ENCODE measurements at regions not wholly inside any gene's neighbourhood (a gene's known extent, or its start where the extent isn't known, plus 50 kb on each side); places are given as distances from the start of the nearest gene placed in this dataset.

GRCh38 chr2:147165697-147166382, 679.0 kb upstream of the ACVR2A start:
- no TSS peak for BruUV-seq (replicated peaks)
- ATAC-seq (no peak), DNase-seq (ENCODE audit: low read depth, low spot score) (no peak)
- ChIA-PET POLR2A (no interaction called here), CTCF (no interaction called here)
- Histone ChIP-seq H3K36me3 (ENCODE audit: control insufficient read depth, insufficient read depth, low read length) (no peaks in the 10 kb centered on the region), H3K9me3 (ENCODE audit: control insufficient read depth, insufficient read depth, low read depth, low read length) (no peaks in the 10 kb centered on the region), H3K27ac (ENCODE audit: low read length) (no peak overlapping the region), H3K27me3 (ENCODE audit: control insufficient read depth, insufficient read depth, low read length) (no peaks in the 10 kb centered on the region), H3K4me3 (ENCODE audit: low read depth in 2 of 2, low read length in 2 of 2) (no peak overlapping the region), H3K4me1 (ENCODE audit: control insufficient read depth, insufficient read depth, low read length) (no peaks in the 10 kb centered on the region)
- intact Hi-C loops (cut with micrococcal nuclease; ENCODE audit: unreplicated experiment) = no loop called here
- no peak for TF ChIP-seq CTCF (IDR thresholded peaks at IDR 0.05)
- no peak for TF ChIP-seq SIN3A (IDR thresholded peaks at IDR 0.05; ENCODE audit: borderline replicate concordance, insufficient read depth, low read depth, low read length)
- TF ChIP-seq REST (IDR thresholded peaks at IDR 0.05; ENCODE audit: insufficient read depth in 1 of 2, low read depth in 2 of 2, low read length in 1 of 2) = no peak
- TF ChIP-seq TCF7L2 (IDR thresholded peaks at IDR 0.05; ENCODE audit: low read depth, low read length) = no peak
- in situ Hi-C loops (cut with HindIII; ENCODE audit: low pct_unique_long_range_greater_than_20kb, low sequenced_read_pairs) = no loop called here

DNA sequence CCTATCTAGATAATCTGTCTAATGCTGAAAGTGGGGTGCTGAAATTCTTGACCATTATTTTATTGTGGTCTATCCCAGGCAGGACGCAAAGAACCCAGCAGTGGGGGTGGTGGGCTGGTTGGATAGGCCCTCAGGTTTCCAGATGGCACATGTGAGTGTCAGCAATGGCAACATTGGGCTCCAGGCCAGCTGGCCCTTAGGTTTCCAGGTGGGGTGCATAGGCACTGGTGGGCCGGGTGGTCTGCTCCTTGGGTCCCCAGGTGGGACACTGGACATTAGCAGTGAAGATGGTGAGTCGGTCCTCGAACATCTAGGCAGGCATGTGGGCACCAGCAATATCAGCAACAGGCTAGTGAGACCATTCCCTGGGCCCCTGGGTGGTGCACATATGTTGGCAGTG, 680.3 kb upstream of the ACVR2A start:
- in situ Hi-C loops (cut with HindIII; ENCODE audit: low pct_unique_long_range_greater_than_20kb, low sequenced_read_pairs) (no loop called here), intact Hi-C loops (cut with micrococcal nuclease; ENCODE audit: unreplicated experiment) (no loop called here)
- BruUV-seq (replicated peaks) = no TSS peak
- H3K27ac ChIP-seq (ENCODE audit: low read length) = no peak overlapping the region
- TF ChIP-seq SIN3A (IDR thresholded peaks at IDR 0.05; ENCODE audit: borderline replicate concordance, insufficient read depth, low read depth, low read length) (no peak), REST (IDR thresholded peaks at IDR 0.05; ENCODE audit: insufficient read depth in 1 of 2, low read depth in 2 of 2, low read length in 1 of 2) (no peak), TCF7L2 (IDR thresholded peaks at IDR 0.05; ENCODE audit: low read depth, low read length) (no peak), POLR2AphosphoS5 (IDR thresholded peaks at IDR 0.05; ENCODE audit: low read depth, low read length) (no peak), CTCF (IDR thresholded peaks at IDR 0.05) (no peak)
- H3K36me3 ChIP-seq (ENCODE audit: control insufficient read depth, insufficient read depth, low read length) = no peaks in the 10 kb centered on the region
- DNase-seq (ENCODE audit: low read depth, low spot score) (no peak), ATAC-seq (no peak)
- no peaks in the 10 kb centered on the region for H3K27me3 ChIP-seq (ENCODE audit: control insufficient read depth, insufficient read depth, low read length)
- H3K9me3 ChIP-seq (ENCODE audit: control insufficient read depth, insufficient read depth, low read depth, low read length) = no peaks in the 10 kb centered on the region
- ChIA-PET CTCF (interaction anchor here (0.5 kb wide), 1 partner anchor 22 kb away, joined by 3 read pairs; no protein-coding TSS in a partner anchor), POLR2A (no interaction called here)
- no peak overlapping the region for H3K4me3 ChIP-seq (ENCODE audit: low read depth in 2 of 2, low read length in 2 of 2)
- no peaks in the 10 kb centered on the region for H3K4me1 ChIP-seq (ENCODE audit: control insufficient read depth, insufficient read depth, low read length)
